Hindlimb muscle (tissue), 1 donor: ENCODE measurements at regions not wholly inside any gene's neighbourhood (a gene's known extent, or its start where the extent isn't known, plus 50 kb on each side); places are given as distances from the start of the nearest gene placed in this dataset.

Source experiments
- DNase-seq: peaks from one replicate; pipeline ENCODE4 v3.0.0-alpha.2; 2013

DNA sequence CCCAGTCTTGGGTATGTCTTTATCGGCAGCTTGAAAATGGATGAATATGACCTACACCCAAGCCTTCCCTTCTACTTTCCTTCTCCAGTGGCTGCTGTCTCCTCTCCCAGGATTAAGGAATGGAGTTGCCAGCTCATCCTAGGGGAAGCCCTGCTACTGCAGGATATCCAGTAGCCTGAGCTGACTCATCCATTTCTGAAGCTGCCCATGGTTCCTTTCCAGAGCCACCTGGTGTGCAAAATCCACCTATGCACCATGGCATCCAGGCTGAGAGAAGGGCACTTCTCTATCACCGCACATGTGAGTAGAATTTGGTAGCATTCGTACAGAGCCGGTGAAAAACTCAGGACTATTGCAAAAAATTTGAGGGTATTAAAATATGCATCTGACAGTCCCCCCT lies 290.8 kb downstream of the YTHDC2 start:
- DNase-seq, result no peak

DNA sequence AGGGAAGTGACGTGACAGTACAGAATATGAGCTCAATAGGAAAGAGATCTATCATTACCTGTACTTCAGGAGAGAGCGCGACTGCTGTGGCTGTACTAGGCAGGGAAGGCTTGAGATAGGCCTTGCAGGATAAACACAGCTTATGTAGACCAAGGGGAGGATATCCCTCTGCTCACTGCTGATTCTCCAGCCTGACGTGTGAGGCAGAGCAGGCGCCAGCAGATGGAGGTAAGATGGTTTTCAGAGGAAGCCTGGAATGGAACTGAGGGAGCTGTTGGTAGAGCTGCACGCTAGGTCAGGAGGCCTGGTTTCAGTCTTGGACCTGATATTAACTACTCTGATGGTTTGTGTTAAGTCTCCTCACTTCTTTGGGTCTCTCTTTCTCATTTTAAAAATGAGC lies 291.4 kb downstream of the YTHDC2 start:
- no peak for DNase-seq

GRCh38 chr5:113806250-113806649 lies 292.8 kb downstream of the YTHDC2 start:
- DNase-seq, result peak; percentile 11

DNA sequence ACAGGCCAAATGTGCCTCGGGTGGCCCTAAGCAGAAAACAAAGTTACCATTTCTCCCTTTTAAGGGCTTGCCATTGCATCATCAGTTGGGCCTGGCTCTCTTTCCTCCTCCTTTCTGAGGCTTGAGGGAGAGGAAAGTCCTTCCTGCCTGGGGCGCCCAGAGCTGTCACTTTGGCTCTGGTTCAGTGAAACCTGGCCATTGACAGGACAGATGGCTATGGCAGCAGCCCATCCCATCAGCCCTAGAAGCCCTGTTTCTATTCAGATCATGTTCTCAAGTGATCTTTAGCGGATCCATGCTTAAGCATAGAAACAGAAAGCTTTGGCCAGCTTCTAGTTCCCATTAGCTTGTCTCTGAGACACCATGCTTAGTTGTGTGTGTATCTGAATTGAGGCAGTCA lies 293.4 kb downstream of the YTHDC2 start:
- peak; percentile 57 for DNase-seq

GRCh38 chr5:113807427-113807991 lies 294.0 kb downstream of the YTHDC2 start:
- DNase-seq, result peak; percentile 81

DNA sequence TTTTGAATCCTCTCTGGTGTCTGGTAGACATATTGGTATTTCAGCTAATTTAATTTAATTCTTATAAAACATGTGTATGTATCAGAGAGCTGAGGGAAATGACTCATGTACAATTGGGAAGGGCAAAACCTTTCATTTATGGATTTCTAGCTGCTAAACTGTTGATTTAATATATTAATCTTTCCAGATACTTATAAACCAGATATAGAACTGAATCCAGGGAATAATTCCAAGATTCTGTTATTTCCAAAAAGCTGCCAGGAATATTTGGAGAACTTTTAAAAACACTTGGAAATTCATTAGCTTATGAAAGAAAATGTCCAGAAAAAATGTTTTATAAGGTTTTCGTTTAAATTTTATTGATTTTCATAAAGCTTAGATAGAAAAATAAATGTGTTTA lies 295.5 kb downstream of the YTHDC2 start:
- DNase-seq, result peak; percentile 19

DNA sequence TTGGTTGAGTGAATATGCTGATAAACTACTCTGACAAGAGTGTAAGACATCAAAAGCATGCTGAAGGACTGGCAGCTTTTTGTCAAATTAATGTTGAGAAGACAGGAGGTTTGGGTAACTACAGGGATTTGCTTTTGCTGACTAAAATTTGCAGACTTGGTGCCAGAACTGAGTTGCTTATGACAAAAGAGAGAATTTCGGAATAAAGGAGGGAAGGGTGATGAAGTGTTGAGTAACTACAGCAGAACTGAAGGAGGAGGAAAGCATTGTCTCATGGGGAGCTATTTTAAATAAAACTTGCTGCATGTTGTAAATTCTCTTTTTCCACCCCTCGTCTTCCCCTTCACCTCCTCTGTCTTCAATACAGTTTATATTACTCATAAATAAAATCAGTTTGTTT lies 296.1 kb downstream of the YTHDC2 start:
- DNase-seq, result peak; percentile 36

DNA sequence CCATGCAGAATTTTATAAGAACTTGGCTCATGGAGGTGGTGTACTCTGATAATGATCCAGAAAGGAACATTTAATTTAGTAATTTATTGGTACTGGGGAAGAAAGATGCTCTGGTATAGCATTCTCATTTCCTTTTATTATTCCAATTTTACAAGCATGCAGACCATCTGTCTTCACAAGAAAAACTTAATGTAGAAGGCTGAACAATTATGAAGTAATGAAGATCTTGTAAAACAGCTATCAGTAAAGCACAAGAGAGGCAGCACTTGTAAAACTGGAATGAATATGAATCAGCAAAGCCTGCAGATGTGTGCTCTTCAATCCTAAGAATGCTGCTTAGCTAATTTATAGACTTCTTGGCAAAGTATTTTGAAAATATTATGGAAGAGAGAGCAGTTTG lies 300.0 kb downstream of the YTHDC2 start:
- DNase-seq, result no peak

GRCh38 chr5:113817683-113818082 lies 304.2 kb downstream of the YTHDC2 start:
- no peak for DNase-seq

DNA sequence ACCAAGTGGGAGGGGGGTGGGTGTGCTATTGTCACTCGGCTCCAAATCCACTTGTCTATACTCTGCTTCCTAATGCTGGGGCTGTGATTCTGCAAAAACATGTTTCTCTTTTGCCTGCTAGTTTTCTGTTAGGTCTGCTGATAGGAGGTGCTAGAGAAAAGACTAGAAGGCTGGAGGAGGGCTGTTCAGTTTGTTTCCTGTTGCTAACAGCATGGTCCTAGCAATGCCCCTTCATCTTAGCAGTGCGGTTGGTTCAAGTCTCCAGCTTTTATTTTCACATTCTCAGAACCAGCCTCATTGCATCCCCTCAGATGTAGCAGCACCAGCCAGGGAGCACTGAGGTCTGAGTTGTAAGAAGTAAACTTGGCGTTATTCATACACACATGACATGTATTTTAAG lies 310.2 kb downstream of the YTHDC2 start:
- no peak for DNase-seq

GRCh38 chr5:113824307-113824706 lies 310.8 kb downstream of the YTHDC2 start:
- DNase-seq, result no peak

DNA sequence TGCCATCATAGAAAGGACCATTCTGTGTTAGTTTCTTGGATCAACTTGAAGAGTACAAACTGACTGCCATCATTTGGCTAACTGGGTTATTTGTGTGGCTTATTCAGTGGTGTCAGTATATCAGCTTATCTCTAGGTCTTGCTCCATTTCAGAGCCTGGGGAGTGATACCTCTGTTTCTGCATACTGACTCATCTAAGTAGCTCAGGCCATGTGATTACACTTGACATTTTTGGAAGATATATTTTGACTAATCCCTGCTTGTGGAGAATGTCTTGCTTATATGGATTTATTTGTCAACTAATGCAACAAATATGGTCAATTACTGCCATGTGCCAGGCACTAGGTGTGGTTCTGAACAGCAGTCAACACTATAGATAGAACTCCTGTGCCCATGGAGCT lies 311.7 kb downstream of the YTHDC2 start:
- DNase-seq, result no peak

DNA sequence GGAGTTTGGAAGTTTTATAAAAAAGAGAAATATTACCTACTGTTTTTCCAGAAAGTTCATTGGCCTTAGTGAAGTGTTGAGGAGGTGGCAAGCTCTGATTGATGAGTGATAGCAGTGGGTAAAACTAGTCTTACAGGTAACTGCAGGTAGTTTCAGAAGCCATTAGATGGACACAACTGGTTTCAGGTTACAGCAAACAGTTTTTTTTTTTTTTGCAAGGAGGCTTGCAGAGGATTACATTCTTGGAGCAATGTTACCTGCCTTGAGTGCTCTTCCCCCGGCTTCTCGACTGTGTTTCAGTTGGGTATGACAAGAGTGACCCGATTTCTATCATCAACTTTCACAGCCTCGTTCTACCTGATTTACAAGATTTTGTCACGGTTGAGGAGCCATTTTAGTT lies 333.4 kb downstream of the YTHDC2 start:
- DNase-seq, result no peak

DNA sequence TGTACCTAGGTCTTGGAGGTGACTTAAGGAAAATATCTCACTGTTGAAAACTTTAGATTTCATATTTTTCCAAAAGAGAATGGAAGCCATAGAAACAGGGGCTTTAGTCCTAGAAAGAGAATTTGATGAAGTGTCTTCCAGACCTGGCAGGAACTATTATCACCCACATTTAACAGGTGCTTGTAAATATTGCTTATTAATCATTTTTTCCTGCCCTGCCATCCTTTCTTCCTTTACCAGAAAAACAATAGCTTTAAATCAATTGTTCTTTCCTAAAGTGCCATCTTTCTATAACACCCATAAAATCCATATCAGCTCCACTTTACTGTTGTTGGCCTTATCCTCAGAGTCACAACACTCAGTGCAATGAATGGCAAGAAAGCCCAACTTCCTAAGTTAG lies 350.9 kb downstream of the YTHDC2 start:
- no peak for DNase-seq

GRCh38 chr5:113866763-113867162 lies 353.3 kb downstream of the YTHDC2 start:
- DNase-seq, result no peak

- no peak for DNase-seq
Measured at GRCh38 chr5:113869611-113870010, 356.1 kb downstream of the YTHDC2 start.

- no peak for DNase-seq
Measured at GRCh38 chr5:113871972-113872371, 358.5 kb downstream of the YTHDC2 start.

GRCh38 chr5:113875096-113875495 lies 361.6 kb downstream of the YTHDC2 start:
- no peak for DNase-seq

DNA sequence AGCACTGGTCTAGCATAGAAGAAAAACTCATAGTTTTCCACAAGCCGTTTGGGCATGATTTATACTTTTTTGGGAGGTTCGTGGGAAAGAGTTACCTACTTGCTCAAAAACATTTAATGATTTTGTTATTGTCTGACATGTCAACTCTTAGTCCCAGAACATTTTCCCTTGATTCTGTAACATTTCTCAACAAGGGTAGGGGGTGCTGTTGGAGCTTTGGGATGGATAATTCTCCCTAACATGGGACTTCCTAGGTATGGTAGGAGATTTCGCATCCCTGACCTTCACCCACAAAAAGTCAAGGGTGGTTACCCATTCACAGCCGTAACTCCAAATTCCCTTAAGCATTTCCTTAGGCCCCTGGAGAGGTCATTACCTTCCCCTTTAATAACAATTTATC lies 378.0 kb downstream of the YTHDC2 start:
- DNase-seq, result no peak

- DNase-seq, result no peak
Measured at GRCh38 chr5:113896789-113897188, 383.3 kb downstream of the YTHDC2 start.

GRCh38 chr5:113897748-113898147 lies 384.3 kb downstream of the YTHDC2 start:
- DNase-seq, result peak; percentile 54

DNA sequence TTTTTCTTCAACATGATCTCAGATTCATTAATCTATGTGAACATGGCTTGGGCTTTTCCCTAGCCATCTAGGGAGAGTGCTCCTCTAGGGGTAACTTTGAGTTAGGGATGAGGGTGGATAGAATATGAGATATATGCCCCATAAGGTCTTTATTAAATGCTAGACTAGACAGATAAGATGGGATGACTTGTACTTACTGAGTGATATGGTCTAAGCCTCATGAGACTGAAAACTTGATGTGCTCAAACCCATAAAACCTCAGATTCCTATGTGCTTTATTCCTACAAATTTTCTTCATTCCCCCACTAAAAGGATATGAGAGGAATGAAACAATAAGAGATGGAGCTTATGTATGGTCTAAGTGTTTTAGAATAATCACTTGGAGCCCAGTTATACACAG lies 386.6 kb downstream of the YTHDC2 start:
- DNase-seq, result no peak

DNA sequence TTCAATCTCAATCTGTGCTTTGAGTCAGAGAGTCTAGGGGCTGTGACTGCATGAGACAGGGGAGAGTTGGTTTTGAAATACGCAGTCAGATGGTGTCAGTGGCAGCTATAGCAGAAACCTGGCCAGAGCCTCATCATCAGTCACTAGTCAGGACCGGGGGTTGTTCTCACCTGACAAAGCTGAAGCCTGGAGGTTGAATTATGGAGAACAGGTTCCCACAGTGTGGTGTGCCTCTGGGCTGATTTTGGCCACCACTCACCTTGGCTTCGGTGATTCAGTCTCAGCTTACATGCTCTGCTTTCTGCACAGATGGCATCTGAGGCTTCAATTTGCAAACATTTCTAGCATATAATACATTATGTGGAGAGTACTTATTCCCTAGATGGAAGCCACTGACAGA lies 387.3 kb downstream of the YTHDC2 start:
- DNase-seq, result no peak

DNA sequence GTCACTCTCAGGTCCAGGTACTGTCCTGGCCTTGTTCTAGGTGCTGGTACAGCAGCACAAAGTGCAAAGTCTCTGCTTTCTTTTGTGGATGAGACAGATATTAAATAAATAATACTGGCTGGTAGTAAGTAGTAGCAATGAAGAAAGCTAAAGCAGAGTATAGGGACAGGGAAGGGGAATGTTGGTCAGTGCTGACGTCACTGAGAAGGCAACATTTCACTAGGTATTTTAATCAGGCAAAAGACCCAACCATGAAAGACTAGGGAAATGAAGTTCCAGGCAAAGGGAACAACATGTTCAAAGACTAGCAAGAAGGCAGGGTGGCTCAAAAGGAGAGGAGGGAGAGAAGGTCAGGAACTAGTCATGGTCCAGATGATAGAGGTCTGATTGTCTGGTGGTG lies 388.2 kb downstream of the YTHDC2 start:
- DNase-seq, result no peak

GRCh38 chr5:113902917-113903660 lies 389.6 kb downstream of the YTHDC2 start:
- DNase-seq, result no peak
